ENCODE measurements at regions not wholly inside any gene's neighbourhood (a gene's known extent, or its start where the extent isn't known, plus 50 kb on each side); places are given as distances from the start of the nearest gene placed in this dataset.
"Not testable (repeated sequence)": the region's sequence is repeated elsewhere in the genome, so short reads cannot be mapped to it uniquely, and the experiment has no call there.

GRCh38 chr4:12447451-12447850 lies 1018.8 kb upstream of the HS3ST1 start:
- DNase-seq (ENCODE audit: low read depth) = no peak

- DNase-seq (ENCODE audit: low read depth) = no peak
Observed at GRCh38 chr4:12446657-12447185, 1018.0 kb upstream of the HS3ST1 start.

GRCh38 chr4:12446256-12446655 lies 1017.6 kb upstream of the HS3ST1 start:
- no peak for DNase-seq (ENCODE audit: low read depth)

- DNase-seq (ENCODE audit: low read depth) = no peak
Observed at GRCh38 chr4:12445711-12446235, 1017.1 kb upstream of the HS3ST1 start.

- DNase-seq (ENCODE audit: low read depth) = no peak
Observed at GRCh38 chr4:12439633-12440305, 1011.1 kb upstream of the HS3ST1 start.

GRCh38 chr4:12431259-12431658 lies 1002.6 kb upstream of the HS3ST1 start:
- DNase-seq (ENCODE audit: low read depth) = not testable (repeated sequence)

GRCh38 chr4:12421364-12421763 lies 992.7 kb upstream of the HS3ST1 start:
- DNase-seq (ENCODE audit: low read depth) = no peak

GRCh38 chr4:12416755-12417154 lies 988.1 kb upstream of the HS3ST1 start:
- DNase-seq (ENCODE audit: low read depth) = no peak

GRCh38 chr4:12414181-12414812 lies 985.6 kb upstream of the HS3ST1 start:
- DNase-seq (ENCODE audit: low read depth) = no peak

- no peak for DNase-seq (ENCODE audit: low read depth)
Observed at GRCh38 chr4:12411072-12411471, 982.4 kb upstream of the HS3ST1 start.

GRCh38 chr4:12409507-12410190 lies 981.0 kb upstream of the HS3ST1 start:
- no peak for DNase-seq (ENCODE audit: low read depth)

GRCh38 chr4:12408364-12408763 lies 979.7 kb upstream of the HS3ST1 start:
- no peak for DNase-seq (ENCODE audit: low read depth)

- no peak for DNase-seq (ENCODE audit: low read depth)
Observed at GRCh38 chr4:12403175-12403574, 974.5 kb upstream of the HS3ST1 start.

GRCh38 chr4:12399781-12400180 lies 971.1 kb upstream of the HS3ST1 start:
- no peak for DNase-seq (ENCODE audit: low read depth)

GRCh38 chr4:12393631-12394262 lies 965.1 kb upstream of the HS3ST1 start:
- DNase-seq (ENCODE audit: low read depth) = no peak

- no peak for DNase-seq (ENCODE audit: low read depth)
Observed at GRCh38 chr4:12389604-12390003, 960.9 kb upstream of the HS3ST1 start.

- DNase-seq (ENCODE audit: low read depth) = no peak
Observed at GRCh38 chr4:12382567-12382966, 953.9 kb upstream of the HS3ST1 start.

- DNase-seq (ENCODE audit: low read depth) = no peak
Observed at GRCh38 chr4:12379191-12379590, 950.5 kb upstream of the HS3ST1 start.

GRCh38 chr4:12375805-12376204 lies 947.1 kb upstream of the HS3ST1 start:
- no peak for DNase-seq (ENCODE audit: low read depth)

GRCh38 chr4:12365869-12366268 lies 937.2 kb upstream of the HS3ST1 start:
- not testable (repeated sequence) for DNase-seq (ENCODE audit: low read depth)

- DNase-seq (ENCODE audit: low read depth) = no peak
Observed at GRCh38 chr4:12360391-12360790, 931.7 kb upstream of the HS3ST1 start.

- DNase-seq (ENCODE audit: low read depth) = no peak
Observed at GRCh38 chr4:12359420-12359819, 930.7 kb upstream of the HS3ST1 start.
